Chondrocyte (in vitro differentiated cells): ENCODE measurements at regions not wholly inside any gene's neighbourhood (a gene's known extent, or its start where the extent isn't known, plus 50 kb on each side); places are given as distances from the start of the nearest gene placed in this dataset.
"Not testable (repeated sequence)": the region's sequence is repeated elsewhere in the genome, so short reads cannot be mapped to it uniquely, and the experiment has no call there.

Experiments
- DNase-seq: peaks from one replicate; pipeline ENCODE4 v3.0.0; 2021; ENCODE audit warnings: mixed read lengths, low spot score
- H3K27ac Mint-ChIP-seq: one replicate; pipeline ENCODE4 v1.8.0; 2021; ENCODE audit warnings: mild to moderate bottlenecking, moderate library complexity, mixed read lengths; ENCODE audit not compliant: unreplicated experiment
- H3K27me3 Mint-ChIP-seq: 2 replicates; pipeline ENCODE4 v1.8.0; 2021; ENCODE audit warnings: low read depth, mixed read lengths
- H3K36me3 Mint-ChIP-seq: 2 replicates; pipeline ENCODE4 v1.8.0; 2021; ENCODE audit warnings: low read depth, mixed read lengths
- H3K4me1 Mint-ChIP-seq: 2 replicates; pipeline ENCODE4 v1.8.0; 2021; ENCODE audit warnings: low read depth, mild to moderate bottlenecking, mixed read lengths
- H3K4me3 Mint-ChIP-seq: one replicate; pipeline ENCODE4 v1.8.0; 2021; ENCODE audit warnings: mild to moderate bottlenecking, moderate library complexity, mixed read lengths; ENCODE audit not compliant: unreplicated experiment
- H3K9me3 Mint-ChIP-seq: 2 replicates; pipeline ENCODE4 v1.8.0; 2021; ENCODE audit warnings: low read depth, mixed read lengths
- CTCF ChIP-seq: fragments of 200-600 bp; sonication (generic); IDR thresholded peaks from 2 replicates; pipeline ENCODE4 v1.5.0; 2021; ENCODE audit warnings: antibody characterized with exemption, mild to moderate bottlenecking, moderate library complexity

- peaks cover 3% of the 10 kb centered on the region for H3K4me1 Mint-ChIP-seq
- no peak overlapping the region for H3K27ac Mint-ChIP-seq
- no peaks in the 10 kb centered on the region for H3K9me3 Mint-ChIP-seq
- H3K4me3 Mint-ChIP-seq, result no peak overlapping the region
- H3K36me3 Mint-ChIP-seq, result no peaks in the 10 kb centered on the region
- no peaks in the 10 kb centered on the region for H3K27me3 Mint-ChIP-seq
- no peak for DNase-seq
- no peak for TF ChIP-seq CTCF
Observed at GRCh38 chr3:22862111-22862510, 341.0 kb upstream of the UBE2E2 start.

- not testable (repeated sequence) for H3K4me1 Mint-ChIP-seq, H3K9me3 Mint-ChIP-seq, H3K4me3 Mint-ChIP-seq, H3K27ac Mint-ChIP-seq, DNase-seq, H3K36me3 Mint-ChIP-seq
- peaks cover 10% of the 10 kb centered on the region for H3K27me3 Mint-ChIP-seq
Observed at GRCh38 chr3:22882834-22883233, 320.3 kb upstream of the UBE2E2 start.

GRCh38 chr3:22885039-22885438 is 318.1 kb upstream of the UBE2E2 start:
- TF ChIP-seq CTCF, result no peak
- no peak for DNase-seq
- Mint-ChIP-seq H3K4me3 (no peak overlapping the region), H3K27ac (no peak overlapping the region), H3K4me1 (no peaks in the 10 kb centered on the region), H3K27me3 (peaks cover 11% of the 10 kb centered on the region), H3K9me3 (no peaks in the 10 kb centered on the region), H3K36me3 (peaks cover 1% of the 10 kb centered on the region)

GRCh38 chr3:22885574-22886341 is 317.4 kb upstream of the UBE2E2 start:
- no peaks in the 10 kb centered on the region for H3K9me3 Mint-ChIP-seq
- no peaks in the 10 kb centered on the region for H3K4me1 Mint-ChIP-seq
- peaks cover 10% of the 10 kb centered on the region for H3K27me3 Mint-ChIP-seq
- TF ChIP-seq CTCF, result no peak
- no peak overlapping the region for H3K27ac Mint-ChIP-seq
- H3K4me3 Mint-ChIP-seq, result no peak overlapping the region
- H3K36me3 Mint-ChIP-seq, result peaks cover 1% of the 10 kb centered on the region
- DNase-seq, result no peak

DNA sequence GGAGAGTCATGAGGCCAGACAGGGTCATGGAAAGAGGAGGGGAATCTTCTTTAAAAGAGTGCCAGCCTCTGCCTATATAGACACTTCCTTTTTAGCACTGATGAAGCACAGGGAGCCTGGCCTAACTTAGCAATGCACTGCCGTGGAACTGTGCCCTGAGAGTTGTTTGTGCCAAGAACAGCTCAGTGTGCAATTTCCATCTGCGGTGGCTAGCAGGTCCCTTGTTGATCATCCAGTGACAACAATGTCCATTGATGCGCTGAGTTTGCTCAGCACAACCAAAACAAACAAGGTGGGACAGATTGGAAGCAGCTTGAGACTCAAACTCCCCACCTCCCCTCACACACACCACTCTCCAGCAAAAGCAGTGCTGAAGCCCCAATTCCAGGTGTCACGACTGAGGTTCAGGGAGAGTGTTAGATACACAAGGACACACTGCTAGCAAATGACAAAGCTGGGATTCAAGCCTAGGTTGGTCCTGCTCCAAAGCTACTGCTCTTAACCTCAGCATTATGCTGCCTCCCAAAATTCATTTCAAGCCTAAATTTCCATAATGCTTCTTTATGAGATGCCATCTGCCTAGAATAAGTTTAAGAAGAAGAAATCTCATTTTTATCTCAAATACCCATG is 316.6 kb upstream of the UBE2E2 start:
- Mint-ChIP-seq H3K27ac (no peak overlapping the region), H3K9me3 (no peaks in the 10 kb centered on the region), H3K4me1 (no peaks in the 10 kb centered on the region), H3K4me3 (no peak overlapping the region), H3K36me3 (peaks cover 1% of the 10 kb centered on the region), H3K27me3 (peaks cover 18% of the 10 kb centered on the region)
- TF ChIP-seq CTCF, result no peak
- DNase-seq, result no peak
